Right lobe of liver (tissue), 6 donors: ENCODE measurements at regions not wholly inside any gene's neighbourhood (a gene's known extent, or its start where the extent isn't known, plus 50 kb on each side); places are given as distances from the start of the nearest gene placed in this dataset.

Source experiments
- ATAC-seq, 4 donors: fragments of 200-7000 bp; cut with Tn5 transposase; one replicate each; pipeline ENCODE4 v1.9.1; 2020; ENCODE audit warnings: mild to moderate bottlenecking in 4 of 4, moderate library complexity in 4 of 4
- DNase-seq, 3 donors: peaks; one replicate each; pipeline ENCODE4 v3.0.0-alpha.2; 2020
- H3K27ac ChIP-seq, 3 donors: fragments of 200-600 bp; one replicate each; pipeline ENCODE4 v1.8.0; 2022
- H3K27me3 ChIP-seq, 2 donors: fragments of 200-600 bp; one replicate each; pipeline ENCODE4 v1.8.0; 2022
- H3K36me3 ChIP-seq, 4 donors: fragments of 200-600 bp; sonication (generic) in 1 of 4; one replicate each; pipeline versions ENCODE4 v1.5.1 to v1.8.0; 2017 to 2022; ENCODE audit warnings: control low read depth in 1 of 4
- H3K4me1 ChIP-seq, 4 donors: fragments of 200-600 bp; sonication (generic) in 1 of 4; one replicate each; pipeline versions ENCODE4 v1.5.1 to v1.8.0; 2017 to 2022; ENCODE audit warnings: control low read depth in 1 of 4
- H3K4me3 ChIP-seq, 3 donors: fragments of 200-600 bp; one replicate each; pipeline ENCODE4 v1.8.0; 2022
- H3K9me3 ChIP-seq, 4 donors: fragments of 200-600 bp; sonication (generic) in 1 of 4; one replicate each; pipeline versions ENCODE4 v1.5.1 to v1.8.0; 2017 to 2022; ENCODE audit warnings: control low read depth in 1 of 4
- POLR2A ChIP-seq: fragments of 450-650 bp; IDR thresholded peaks from one replicate; pipeline ENCODE4 v1.6.1; 2017; ENCODE audit warnings: antibody characterized with exemption, mild to moderate bottlenecking
- WGBS: methylation state at CpG from one replicate; pipeline ENCODE4 v1.1.6; 2018; ENCODE audit warnings: low coverage, low lambda C conversion rate; ENCODE audit not compliant: insufficient coverage; ENCODE audit errors: missing lambda C conversion rate; 5-methylcytosine and 5-hydroxymethylcytosine counted together
- intact Hi-C, 2 donors: fragments of 100-400 bp; cut with DNase I; formaldehyde crosslinking; loops; one replicate each; pipeline versions ENCODE4 v1.11.2 to v1.14.1; 2022
- TF ChIP-seq, protein P1 (sequence below), 4 donors: fragments of 200-600 bp in 3 of 4; fragments of 450-650 bp in 1 of 4; IDR thresholded peaks; one replicate each; pipeline versions ENCODE4 v1.5.1 to v1.8.0; 2016 to 2022; ENCODE audit warnings: antibody characterized with exemption in 4 of 4, mild to moderate bottlenecking in 2 of 4
- donor health status: DM: no; HTN: yes; CAD: no.
- donor health status: DM: no; HTN: no; CAD: no.
- donor health status: DM: no; HTN: no; CAD: no.
- donor health status: DM: no; HTN: yes; CAD: no.
- donor health status: DM: no; HTN: yes; CAD: no.

DNA sequence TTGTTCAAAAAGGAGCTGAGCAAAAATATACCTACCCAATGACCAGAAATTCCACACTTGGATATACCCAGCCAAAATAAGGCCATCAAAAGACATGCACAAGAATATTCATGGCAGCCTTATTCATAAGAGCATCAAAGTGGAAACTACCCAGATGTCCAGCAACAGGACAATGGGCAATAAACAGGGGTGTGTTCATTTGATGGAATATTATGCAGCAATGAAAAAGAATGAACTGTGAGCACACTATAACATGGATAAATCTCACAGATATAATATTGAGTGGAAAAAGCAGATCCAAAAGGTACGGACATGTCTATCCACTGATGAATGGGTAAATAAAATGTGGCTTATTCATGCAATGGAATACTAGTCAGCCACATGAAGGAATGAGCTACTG lies 209.2 kb upstream of the LHX5 start:
- Histone ChIP-seq H3K36me3 (no peaks in the 10 kb centered on the region), H3K9me3 (no peaks in the 10 kb centered on the region), H3K27ac (no peak overlapping the region), H3K27me3 (no peaks in the 10 kb centered on the region), H3K4me3 (no peak overlapping the region), H3K4me1 (no peaks in the 10 kb centered on the region)
- intact Hi-C loops: no loop called here
- ATAC-seq (no peak), DNase-seq (no peak)
- TF ChIP-seq POLR2A: no peak
- TF ChIP-seq, protein P1, sequence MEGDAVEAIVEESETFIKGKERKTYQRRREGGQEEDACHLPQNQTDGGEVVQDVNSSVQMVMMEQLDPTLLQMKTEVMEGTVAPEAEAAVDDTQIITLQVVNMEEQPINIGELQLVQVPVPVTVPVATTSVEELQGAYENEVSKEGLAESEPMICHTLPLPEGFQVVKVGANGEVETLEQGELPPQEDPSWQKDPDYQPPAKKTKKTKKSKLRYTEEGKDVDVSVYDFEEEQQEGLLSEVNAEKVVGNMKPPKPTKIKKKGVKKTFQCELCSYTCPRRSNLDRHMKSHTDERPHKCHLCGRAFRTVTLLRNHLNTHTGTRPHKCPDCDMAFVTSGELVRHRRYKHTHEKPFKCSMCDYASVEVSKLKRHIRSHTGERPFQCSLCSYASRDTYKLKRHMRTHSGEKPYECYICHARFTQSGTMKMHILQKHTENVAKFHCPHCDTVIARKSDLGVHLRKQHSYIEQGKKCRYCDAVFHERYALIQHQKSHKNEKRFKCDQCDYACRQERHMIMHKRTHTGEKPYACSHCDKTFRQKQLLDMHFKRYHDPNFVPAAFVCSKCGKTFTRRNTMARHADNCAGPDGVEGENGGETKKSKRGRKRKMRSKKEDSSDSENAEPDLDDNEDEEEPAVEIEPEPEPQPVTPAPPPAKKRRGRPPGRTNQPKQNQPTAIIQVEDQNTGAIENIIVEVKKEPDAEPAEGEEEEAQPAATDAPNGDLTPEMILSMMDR (IDR thresholded peaks at IDR 0.05): no peak
- WGBS: 64% methylated on average over 1 of the region's 1 CpG

DNA sequence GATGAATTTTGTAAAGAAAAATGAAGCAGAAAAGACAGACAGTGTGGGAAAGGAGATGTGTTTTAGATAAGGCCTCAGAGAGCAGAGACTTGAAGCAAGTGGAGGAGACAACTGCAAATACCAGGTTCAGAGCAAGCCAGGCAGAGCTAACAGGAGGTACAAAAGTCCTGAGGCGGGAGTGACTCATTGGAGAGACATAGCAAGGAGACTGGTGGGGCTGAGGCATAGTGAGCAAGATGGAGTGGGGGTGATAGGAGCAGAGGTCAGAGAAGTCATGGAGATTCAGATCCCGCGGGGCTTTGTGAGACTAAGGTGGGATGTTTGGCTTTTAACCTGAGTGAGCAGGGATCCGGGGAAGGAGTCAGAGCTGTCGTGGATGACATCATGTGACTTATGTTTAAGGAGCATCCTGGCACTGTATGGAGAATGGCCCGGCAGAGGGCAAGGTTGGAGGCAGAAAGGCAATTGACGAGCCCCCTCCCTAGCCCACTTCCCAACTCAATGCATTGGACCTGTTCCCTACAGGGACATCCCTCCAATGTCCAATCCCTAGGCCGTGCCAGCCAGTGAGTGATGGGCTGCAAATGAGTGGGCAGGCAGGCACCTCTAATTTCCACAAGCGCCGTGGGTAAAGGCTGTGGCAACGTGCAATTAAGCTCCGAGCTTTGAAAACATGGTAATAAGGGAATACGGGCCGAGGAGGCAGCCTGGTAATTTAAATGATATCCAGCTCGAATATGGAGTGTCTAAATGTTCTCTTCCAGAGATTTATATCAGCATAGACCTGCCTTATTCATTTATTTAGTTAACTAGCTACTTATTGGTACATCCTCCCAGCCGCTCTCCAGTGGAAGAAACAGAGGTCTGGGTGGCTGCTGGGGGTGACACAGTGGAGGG lies 206.8 kb upstream of the LHX5 start:
- Histone ChIP-seq H3K4me1 (no peaks in the 10 kb centered on the region), H3K36me3 (no peaks in the 10 kb centered on the region), H3K4me3 (no peak overlapping the region), H3K27me3 (no peaks in the 10 kb centered on the region), H3K9me3 (no peaks in the 10 kb centered on the region), H3K27ac (no peak overlapping the region)
- intact Hi-C loops: no loop called here
- ATAC-seq (no peak), DNase-seq (no peak)
- no peak for TF ChIP-seq POLR2A
- TF ChIP-seq, protein P1 (IDR thresholded peaks at IDR 0.05): no peak
- WGBS: 56% methylated on average over 14 of the region's 16 CpGs

DNA sequence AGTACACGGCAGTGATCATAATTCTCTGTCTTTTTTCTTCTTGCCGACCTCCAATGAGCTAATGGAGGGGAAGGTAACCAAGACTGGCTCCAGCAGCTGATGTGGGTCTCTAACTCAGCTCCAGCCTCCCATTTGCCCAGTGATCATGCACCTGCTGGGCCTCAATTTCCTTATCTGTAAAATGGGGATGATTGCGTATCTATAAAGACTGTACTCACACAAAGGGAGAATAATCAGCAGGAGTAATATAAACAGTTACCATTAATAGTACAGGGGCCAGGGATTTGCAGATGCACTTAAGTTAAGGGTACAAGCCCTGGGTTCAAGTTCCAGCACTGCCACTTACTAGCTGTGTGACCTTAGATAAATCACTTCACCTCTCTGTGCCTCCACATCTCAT lies 204.9 kb upstream of the LHX5 start:
- Histone ChIP-seq H3K9me3 (no peaks in the 10 kb centered on the region), H3K27ac (no peak overlapping the region), H3K36me3 (no peaks in the 10 kb centered on the region), H3K4me1 (no peaks in the 10 kb centered on the region), H3K4me3 (no peak overlapping the region), H3K27me3 (no peaks in the 10 kb centered on the region)
- intact Hi-C loops: no loop called here
- ATAC-seq (no peak), DNase-seq (no peak)
- TF ChIP-seq, protein P1 (IDR thresholded peaks at IDR 0.05): no peak
- TF ChIP-seq POLR2A: no peak
- 61% methylated on average over 3 of the region's 3 CpGs for WGBS

DNA sequence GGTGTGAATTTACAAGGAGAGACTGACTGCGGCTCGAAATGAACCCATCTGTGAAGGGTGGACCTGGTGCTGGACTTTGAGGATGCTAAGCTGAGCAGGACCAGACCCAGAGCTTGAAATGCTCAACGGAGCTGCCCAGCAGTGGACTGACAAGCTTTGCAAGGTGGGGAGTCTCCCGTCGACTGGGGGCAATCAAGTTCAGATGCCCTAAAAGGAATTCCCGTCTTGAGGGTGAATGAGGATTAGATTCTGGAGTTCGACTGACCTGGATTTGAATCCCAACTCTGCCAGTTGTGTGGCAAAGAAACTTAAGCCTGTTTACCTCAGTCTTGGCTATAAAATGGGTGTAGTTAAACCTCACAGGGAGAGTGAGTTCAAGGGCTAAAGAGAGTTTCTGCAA lies 204.4 kb upstream of the LHX5 start:
- no peak overlapping the region for H3K27ac ChIP-seq
- ATAC-seq (no peak), DNase-seq (no peak)
- WGBS: 36% methylated on average over 4 of the region's 7 CpGs
- H3K4me1 ChIP-seq: no peaks in the 10 kb centered on the region
- no peaks in the 10 kb centered on the region for H3K36me3 ChIP-seq
- H3K27me3 ChIP-seq: no peaks in the 10 kb centered on the region
- no peak for TF ChIP-seq POLR2A
- TF ChIP-seq, protein P1 (IDR thresholded peaks at IDR 0.05): no peak
- intact Hi-C loops: no loop called here
- no peaks in the 10 kb centered on the region for H3K9me3 ChIP-seq
- no peak overlapping the region for H3K4me3 ChIP-seq
